ENCODE measurements at regions not wholly inside any gene's neighbourhood (a gene's known extent, or its start where the extent isn't known, plus 50 kb on each side); places are given as distances from the start of the nearest gene placed in this dataset.

- H3K27ac ChIP-seq = no peak overlapping the region
- TF ChIP-seq ZFX (IDR thresholded peaks at IDR 0.05) (no peak), CTCF (conservative IDR thresholded peaks at IDR 0.05) (no peak)
Measured at GRCh38 chr9:79895232-79895631, 323.5 kb downstream of the TLE4 start.

GRCh38 chr9:79889369-79889768 lies 317.6 kb downstream of the TLE4 start:
- TF ChIP-seq CTCF (conservative IDR thresholded peaks at IDR 0.05) (no peak), ZFX (IDR thresholded peaks at IDR 0.05) (no peak)
- H3K27ac ChIP-seq = no peak overlapping the region

- TF ChIP-seq CTCF (conservative IDR thresholded peaks at IDR 0.05) (no peak), ZFX (IDR thresholded peaks at IDR 0.05) (no peak)
- no peak overlapping the region for H3K27ac ChIP-seq
Measured at GRCh38 chr9:79885093-79885857, 313.5 kb downstream of the TLE4 start.

- no peak overlapping the region for H3K27ac ChIP-seq
- TF ChIP-seq CTCF (conservative IDR thresholded peaks at IDR 0.05) = no peak
- TF ChIP-seq ZFX (IDR thresholded peaks at IDR 0.05) = no peak
Measured at GRCh38 chr9:79884546-79884945, 312.8 kb downstream of the TLE4 start.

GRCh38 chr9:79883073-79883645 lies 311.4 kb downstream of the TLE4 start:
- H3K27ac ChIP-seq = no peak overlapping the region
- no peak for TF ChIP-seq ZFX (IDR thresholded peaks at IDR 0.05)
- no peak for TF ChIP-seq CTCF (conservative IDR thresholded peaks at IDR 0.05)

- no peak overlapping the region for H3K27ac ChIP-seq
- no peak for TF ChIP-seq CTCF (conservative IDR thresholded peaks at IDR 0.05)
- no peak for TF ChIP-seq ZFX (IDR thresholded peaks at IDR 0.05)
Measured at GRCh38 chr9:79880626-79881025, 308.9 kb downstream of the TLE4 start.

GRCh38 chr9:79877943-79878602 lies 306.3 kb downstream of the TLE4 start:
- TF ChIP-seq ZFX (IDR thresholded peaks at IDR 0.05) = no peak

More at GRCh38 chr9:79877943-79878602, 306.3 kb downstream of the TLE4 start:
- no peak overlapping the region for H3K27ac ChIP-seq

Data from C4-2B (cell line).